ENCODE measurements at regions not wholly inside any gene's neighbourhood (a gene's known extent, or its start where the extent isn't known, plus 50 kb on each side); places are given as distances from the start of the nearest gene placed in this dataset.

DNA sequence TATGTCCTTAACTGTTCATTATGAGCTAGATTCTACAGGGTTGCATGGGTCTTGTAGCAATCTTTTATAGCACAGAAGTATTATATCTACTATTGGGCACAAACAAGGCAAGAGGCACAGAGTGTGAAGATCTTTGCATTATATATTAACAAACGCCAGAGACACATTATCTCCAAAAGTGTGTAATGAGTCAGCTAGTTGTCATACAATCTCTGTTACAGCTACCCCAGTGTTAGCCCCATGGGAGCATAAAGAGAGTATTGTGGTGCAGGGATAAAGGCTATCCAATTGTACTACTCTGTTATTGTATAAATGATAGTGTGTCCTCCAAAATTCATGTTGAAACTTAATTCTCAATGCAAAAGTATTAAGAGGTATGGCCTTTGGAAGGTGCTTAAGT is 148.4 kb upstream of the RIMS1 start:
- ChIA-PET CTCF (no interaction called here), POLR2A (no interaction called here)
- H3K9me1 ChIP-seq (replicated peaks; ENCODE audit: control insufficient read depth, extremely low read depth, insufficient read depth, low read length): peaks cover 1% of the 10 kb centered on the region
- no peaks in the 10 kb centered on the region for H3K4me1 ChIP-seq (ENCODE audit: control insufficient read depth, extremely low read depth, insufficient read depth, low read length)
- H3K27ac ChIP-seq (ENCODE audit: insufficient read depth, low read depth, low read length): no peak overlapping the region
- no peaks in the 10 kb centered on the region for H3K36me3 ChIP-seq (ENCODE audit: control insufficient read depth in 2 of 2, extremely low read depth in 1 of 2, insufficient read depth in 2 of 2, low read length in 2 of 2)
- FAIRE-seq (no peak), DNase-seq (ENCODE audit: low read depth, low spot score) (no peak)
- intact Hi-C loops (cut with micrococcal nuclease): no loop called here
- no peaks in the 10 kb centered on the region for H4K20me1 ChIP-seq (replicated peaks; ENCODE audit: control insufficient read depth, extremely low read depth, insufficient read depth, low read length)
- H3K79me2 ChIP-seq (ENCODE audit: control insufficient read depth, insufficient read depth, low read length): no peaks in the 10 kb centered on the region
- H3K27me3 ChIP-seq (ENCODE audit: control insufficient read depth in 2 of 2, insufficient read depth in 2 of 2, low read length in 2 of 2): no peaks in the 10 kb centered on the region
- no peak overlapping the region for H3K4me2 ChIP-seq (ENCODE audit: insufficient read depth, low read length)
- H2AFZ ChIP-seq (ENCODE audit: low read depth, low read length): no peak overlapping the region
- dilution Hi-C loops (cut with MboI; ENCODE audit: extremely low pct_ligation_motif_present, low sequenced_read_pairs): no loop called here
- no peaks in the 10 kb centered on the region for H3K9me3 ChIP-seq (replicated peaks; ENCODE audit: control insufficient read depth, insufficient read depth, low read length)
- BruUV-seq (replicated peaks): no TSS peak
- H3K9ac ChIP-seq (replicated peaks; ENCODE audit: extremely low read depth, insufficient read depth, low read length): no peak overlapping the region
- no peak overlapping the region for H3K4me3 ChIP-seq (replicated peaks in 1 of 3; ENCODE audit: insufficient read depth in 1 of 3, low read depth in 1 of 3, low read length in 3 of 3)
- TF ChIP-seq GATA2 (IDR thresholded peaks at IDR 0.05; ENCODE audit: insufficient read depth, insufficient read length, low read depth, low read length): no peak
- no peak for TF ChIP-seq JUN (IDR thresholded peaks at IDR 0.05; ENCODE audit: borderline replicate concordance, insufficient read depth, insufficient read length, low read depth)
- TF ChIP-seq MYC (IDR thresholded peaks at IDR 0.05; ENCODE audit: low read depth, low read length): no peak
- TF ChIP-seq, protein P1, sequence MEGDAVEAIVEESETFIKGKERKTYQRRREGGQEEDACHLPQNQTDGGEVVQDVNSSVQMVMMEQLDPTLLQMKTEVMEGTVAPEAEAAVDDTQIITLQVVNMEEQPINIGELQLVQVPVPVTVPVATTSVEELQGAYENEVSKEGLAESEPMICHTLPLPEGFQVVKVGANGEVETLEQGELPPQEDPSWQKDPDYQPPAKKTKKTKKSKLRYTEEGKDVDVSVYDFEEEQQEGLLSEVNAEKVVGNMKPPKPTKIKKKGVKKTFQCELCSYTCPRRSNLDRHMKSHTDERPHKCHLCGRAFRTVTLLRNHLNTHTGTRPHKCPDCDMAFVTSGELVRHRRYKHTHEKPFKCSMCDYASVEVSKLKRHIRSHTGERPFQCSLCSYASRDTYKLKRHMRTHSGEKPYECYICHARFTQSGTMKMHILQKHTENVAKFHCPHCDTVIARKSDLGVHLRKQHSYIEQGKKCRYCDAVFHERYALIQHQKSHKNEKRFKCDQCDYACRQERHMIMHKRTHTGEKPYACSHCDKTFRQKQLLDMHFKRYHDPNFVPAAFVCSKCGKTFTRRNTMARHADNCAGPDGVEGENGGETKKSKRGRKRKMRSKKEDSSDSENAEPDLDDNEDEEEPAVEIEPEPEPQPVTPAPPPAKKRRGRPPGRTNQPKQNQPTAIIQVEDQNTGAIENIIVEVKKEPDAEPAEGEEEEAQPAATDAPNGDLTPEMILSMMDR (IDR thresholded peaks at IDR 0.05; ENCODE audit: extremely low read depth in 1 of 2, insufficient read depth in 1 of 2, low read depth in 1 of 2, low read length in 2 of 2): no peak
- TF ChIP-seq, protein P2, sequence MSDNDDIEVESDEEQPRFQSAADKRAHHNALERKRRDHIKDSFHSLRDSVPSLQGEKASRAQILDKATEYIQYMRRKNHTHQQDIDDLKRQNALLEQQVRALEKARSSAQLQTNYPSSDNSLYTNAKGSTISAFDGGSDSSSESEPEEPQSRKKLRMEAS (IDR thresholded peaks at IDR 0.05; ENCODE audit: insufficient read depth, insufficient read length): no peak
- no peak for TF ChIP-seq POLR2A (IDR thresholded peaks at IDR 0.05; ENCODE audit: low read depth, low read length)
- TF ChIP-seq FOS (IDR thresholded peaks at IDR 0.05; ENCODE audit: borderline replicate concordance, insufficient read depth, low read length): no peak
- no peak for TF ChIP-seq POLR2AphosphoS5 (IDR thresholded peaks at IDR 0.05; ENCODE audit: insufficient read depth, low read depth, low read length)
